PFSK-1 (cell line): ENCODE measurements at regions not wholly inside any gene's neighbourhood (a gene's known extent, or its start where the extent isn't known, plus 50 kb on each side); places are given as distances from the start of the nearest gene placed in this dataset.

Experiments used
- FOXP2 ChIP-seq: optimal IDR thresholded peaks from 2 replicates; pipeline ENCODE3; 2011; ENCODE audit warnings: borderline replicate concordance, control low read depth, inconsistent platforms; ENCODE audit not compliant: insufficient read depth; ENCODE audit errors: extremely low read length, extremely low read depth
- POLR2AphosphoS5 ChIP-seq: IDR thresholded peaks from 2 replicates; pipeline ENCODE4 v1.6.1; 2012; ENCODE audit warnings: low read depth, mild to moderate bottlenecking, control low read depth, low read length, moderate library complexity
- SIN3A ChIP-seq: IDR thresholded peaks from 2 replicates; pipeline ENCODE4 v1.6.1; 2012; ENCODE audit warnings: mild to moderate bottlenecking, low read length, moderate library complexity, borderline replicate concordance; ENCODE audit not compliant: insufficient read depth
- TAF1 ChIP-seq: IDR thresholded peaks from 2 replicates; pipeline ENCODE4 v1.6.1; 2012; ENCODE audit warnings: low read length, control low read depth, borderline replicate concordance; ENCODE audit not compliant: insufficient read depth
- TF ChIP-seq, protein P1 (sequence below), 2 experiments: IDR thresholded peaks; 2 replicates each; pipeline versions ENCODE4 v1.6.1 to v1.8.0; 2011 to 2012; ENCODE audit warnings: low read depth in 2 of 2, low read length in 2 of 2, control low read depth in 1 of 2, inconsistent platforms in 1 of 2, mild to moderate bottlenecking in 1 of 2, moderate library complexity in 1 of 2; ENCODE audit not compliant: insufficient read depth in 1 of 2

DNA sequence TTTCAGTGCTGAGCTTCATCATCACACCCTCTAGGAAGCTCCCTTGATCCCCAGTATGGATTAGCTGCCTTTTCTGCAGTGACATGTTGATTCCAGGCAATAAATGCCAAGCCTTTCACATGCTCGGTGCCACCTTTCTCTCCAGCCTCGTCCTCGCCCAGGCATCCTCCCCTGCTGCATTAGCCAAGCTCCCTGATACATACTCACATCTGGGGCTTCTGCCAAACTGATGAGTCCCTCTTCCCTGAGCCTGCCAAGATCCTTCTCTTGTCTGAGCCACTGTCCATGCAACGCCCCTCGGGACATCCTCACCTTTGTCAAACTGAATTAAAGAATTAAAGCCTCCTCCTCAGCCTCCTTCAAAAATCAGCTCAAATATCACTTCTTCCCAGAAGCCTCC, 538.5 kb upstream of the CDH11 start:
- TF ChIP-seq FOXP2 (no peak), TAF1 (no peak), POLR2AphosphoS5 (no peak), SIN3A (no peak)
- TF ChIP-seq, protein P1, sequence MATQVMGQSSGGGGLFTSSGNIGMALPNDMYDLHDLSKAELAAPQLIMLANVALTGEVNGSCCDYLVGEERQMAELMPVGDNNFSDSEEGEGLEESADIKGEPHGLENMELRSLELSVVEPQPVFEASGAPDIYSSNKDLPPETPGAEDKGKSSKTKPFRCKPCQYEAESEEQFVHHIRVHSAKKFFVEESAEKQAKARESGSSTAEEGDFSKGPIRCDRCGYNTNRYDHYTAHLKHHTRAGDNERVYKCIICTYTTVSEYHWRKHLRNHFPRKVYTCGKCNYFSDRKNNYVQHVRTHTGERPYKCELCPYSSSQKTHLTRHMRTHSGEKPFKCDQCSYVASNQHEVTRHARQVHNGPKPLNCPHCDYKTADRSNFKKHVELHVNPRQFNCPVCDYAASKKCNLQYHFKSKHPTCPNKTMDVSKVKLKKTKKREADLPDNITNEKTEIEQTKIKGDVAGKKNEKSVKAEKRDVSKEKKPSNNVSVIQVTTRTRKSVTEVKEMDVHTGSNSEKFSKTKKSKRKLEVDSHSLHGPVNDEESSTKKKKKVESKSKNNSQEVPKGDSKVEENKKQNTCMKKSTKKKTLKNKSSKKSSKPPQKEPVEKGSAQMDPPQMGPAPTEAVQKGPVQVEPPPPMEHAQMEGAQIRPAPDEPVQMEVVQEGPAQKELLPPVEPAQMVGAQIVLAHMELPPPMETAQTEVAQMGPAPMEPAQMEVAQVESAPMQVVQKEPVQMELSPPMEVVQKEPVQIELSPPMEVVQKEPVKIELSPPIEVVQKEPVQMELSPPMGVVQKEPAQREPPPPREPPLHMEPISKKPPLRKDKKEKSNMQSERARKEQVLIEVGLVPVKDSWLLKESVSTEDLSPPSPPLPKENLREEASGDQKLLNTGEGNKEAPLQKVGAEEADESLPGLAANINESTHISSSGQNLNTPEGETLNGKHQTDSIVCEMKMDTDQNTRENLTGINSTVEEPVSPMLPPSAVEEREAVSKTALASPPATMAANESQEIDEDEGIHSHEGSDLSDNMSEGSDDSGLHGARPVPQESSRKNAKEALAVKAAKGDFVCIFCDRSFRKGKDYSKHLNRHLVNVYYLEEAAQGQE (IDR thresholded peaks at IDR 0.05; ENCODE audit: insufficient read depth in 1 of 2, low read depth in 2 of 2, low read length in 2 of 2) = no peak

DNA sequence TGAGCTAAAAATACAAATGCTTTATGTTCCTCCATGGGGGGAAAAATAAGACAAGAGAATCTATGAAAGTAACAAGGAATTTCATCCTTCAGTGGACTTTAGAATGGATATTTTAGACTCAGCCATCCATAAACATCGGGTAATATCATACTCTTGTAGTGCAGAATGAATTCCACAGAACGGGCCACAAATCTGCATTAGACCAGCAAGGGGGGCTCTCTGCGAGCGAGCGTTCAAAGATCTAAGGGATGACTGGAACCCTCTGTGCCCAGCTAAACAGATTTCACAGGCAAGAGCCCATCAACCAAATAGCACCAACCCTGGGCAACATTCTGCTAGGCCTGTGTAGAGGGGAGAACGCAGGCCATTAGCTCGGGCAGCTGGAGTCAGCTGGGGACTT, 537.9 kb upstream of the CDH11 start:
- TF ChIP-seq FOXP2 (no peak), TAF1 (no peak), POLR2AphosphoS5 (no peak)
- TF ChIP-seq, protein P1 (IDR thresholded peaks at IDR 0.05; ENCODE audit: insufficient read depth in 1 of 2, low read depth in 2 of 2, low read length in 2 of 2) = no peak

DNA sequence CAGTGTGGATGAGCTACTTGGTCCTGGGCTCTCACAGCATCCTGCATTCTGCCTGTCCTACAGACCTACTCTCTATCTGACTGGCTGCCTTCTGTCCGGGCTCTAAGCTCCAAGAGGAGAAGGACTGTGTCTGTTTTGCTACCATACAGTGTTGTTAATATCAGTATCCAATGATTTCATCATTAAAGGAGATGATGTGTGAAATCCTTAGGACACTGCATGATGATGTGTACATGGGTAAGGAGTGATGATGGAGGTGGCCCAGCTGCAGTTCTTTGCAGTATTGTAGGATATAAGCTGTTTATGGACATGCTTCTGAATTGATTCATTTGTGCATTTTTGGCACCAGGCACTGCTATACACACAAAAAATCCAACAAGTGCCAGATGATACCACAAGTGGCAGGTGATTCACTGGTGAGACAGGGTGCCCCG, 536.9 kb upstream of the CDH11 start:
- TF ChIP-seq SIN3A (no peak), TAF1 (no peak), FOXP2 (no peak), POLR2AphosphoS5 (no peak)
- TF ChIP-seq, protein P1 (IDR thresholded peaks at IDR 0.05; ENCODE audit: insufficient read depth in 1 of 2, low read depth in 2 of 2, low read length in 2 of 2) = no peak

DNA sequence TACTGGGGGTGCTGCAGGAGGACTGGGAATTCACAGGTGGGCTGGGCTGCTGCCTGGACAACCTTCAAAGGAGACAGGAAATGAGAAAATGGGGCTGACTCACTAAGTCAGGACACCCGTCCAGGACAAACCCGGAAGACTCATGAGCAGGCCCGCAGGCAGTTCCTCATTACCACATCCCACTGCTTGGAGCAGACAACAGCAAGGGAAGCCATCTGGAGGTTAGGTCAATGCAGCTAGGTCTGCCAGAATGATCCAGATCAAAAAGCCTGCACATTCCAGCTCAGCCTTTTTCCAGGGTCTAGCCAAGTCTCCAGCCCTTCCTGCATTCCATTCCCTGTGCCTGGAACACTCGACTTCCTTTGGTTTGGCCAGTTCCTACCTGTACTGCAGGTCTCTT, 536.5 kb upstream of the CDH11 start:
- TF ChIP-seq, protein P1 (IDR thresholded peaks at IDR 0.05; ENCODE audit: insufficient read depth in 1 of 2, low read depth in 2 of 2, low read length in 2 of 2) = no peak
- TF ChIP-seq POLR2AphosphoS5 (no peak), FOXP2 (no peak), SIN3A (no peak), TAF1 (no peak)

DNA sequence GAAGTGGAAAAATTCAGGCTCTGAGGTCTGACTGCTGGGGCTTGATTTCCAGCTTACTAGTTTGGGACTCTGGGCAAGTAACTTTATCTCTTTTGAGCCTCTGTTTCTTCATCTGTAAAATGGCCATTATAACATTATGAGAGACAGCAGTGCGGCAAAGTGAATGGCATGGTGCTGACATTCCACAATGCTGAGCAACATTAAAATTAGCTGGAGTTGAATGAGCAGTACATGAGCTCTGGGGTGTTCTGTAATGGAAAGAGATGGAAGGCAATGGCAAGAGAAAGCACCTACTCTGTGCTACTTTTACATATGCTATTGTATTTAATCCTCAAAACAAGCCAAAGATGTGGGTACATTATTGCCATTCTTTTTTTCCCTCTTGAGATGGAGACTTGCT, 535.7 kb upstream of the CDH11 start:
- TF ChIP-seq POLR2AphosphoS5 (no peak), FOXP2 (no peak), TAF1 (no peak), SIN3A (no peak)
- TF ChIP-seq, protein P1 (IDR thresholded peaks at IDR 0.05; ENCODE audit: insufficient read depth in 1 of 2, low read depth in 2 of 2, low read length in 2 of 2) = no peak
